ENCODE measurements at regions not wholly inside any gene's neighbourhood (a gene's known extent, or its start where the extent isn't known, plus 50 kb on each side); places are given as distances from the start of the nearest gene placed in this dataset.

GRCh38 chr2:3914241-3914640 is 210.9 kb downstream of the DCDC2C start:
- no peaks in the 10 kb centered on the region for H3K36me3 ChIP-seq (replicated peaks in 1 of 2; ENCODE audit: control insufficient read depth in 1 of 2, insufficient read depth in 2 of 2, low read length in 2 of 2)
- CTCF ChIA-PET (ENCODE audit: low intra/inter-chr PET ratio, low total read pairs) = no interaction called here
- no peaks in the 10 kb centered on the region for H3K79me2 ChIP-seq (ENCODE audit: insufficient read depth, low read length)
- no peak overlapping the region for H3K4me3 ChIP-seq (replicated peaks in 1 of 3; ENCODE audit: insufficient read depth in 1 of 3, low read depth in 2 of 3, low read length in 3 of 3)
- H3K4me1 ChIP-seq (ENCODE audit: insufficient read depth, low read length) = no peaks in the 10 kb centered on the region
- in situ Hi-C loops (cut with HindIII; ENCODE audit: extremely low pct_ligation_motif_present, low pct_unique_long_range_greater_than_20kb) (no loop called here), intact Hi-C loops (cut with micrococcal nuclease; ENCODE audit: unreplicated experiment) (no loop called here)
- TF ChIP-seq PPARG (CRISPR knock-in tag; conservative IDR thresholded peaks at IDR 0.05) = no peak
- no peak for TF ChIP-seq MXD4 (CRISPR knock-in tag; IDR thresholded peaks at IDR 0.05)
- no peak for TF ChIP-seq ZNF264 (CRISPR knock-in tag; IDR thresholded peaks at IDR 0.05)
- TF ChIP-seq ZNF224 (CRISPR knock-in tag; IDR thresholded peaks at IDR 0.05) = no peak
- no peak for TF ChIP-seq NFRKB (IDR thresholded peaks at IDR 0.05)
- TF ChIP-seq ARNT2 (CRISPR knock-in tag; IDR thresholded peaks at IDR 0.05; ENCODE audit: low read depth) = no peak
- TF ChIP-seq POLR2G (IDR thresholded peaks at IDR 0.05; ENCODE audit: low read depth, low read length) = no peak
- TF ChIP-seq ZNF574 (CRISPR knock-in tag; IDR thresholded peaks at IDR 0.05) = no peak
- no peak for TF ChIP-seq ZBTB8A (CRISPR knock-in tag; IDR thresholded peaks at IDR 0.05; ENCODE audit: borderline replicate concordance, low read depth)
- no peak for TF ChIP-seq CENPX (CRISPR knock-in tag; IDR thresholded peaks at IDR 0.05)
- no peak for TF ChIP-seq ZNF670 (CRISPR knock-in tag; IDR thresholded peaks at IDR 0.05; ENCODE audit: borderline replicate concordance)
- TF ChIP-seq KDM3A (CRISPR knock-in tag; IDR thresholded peaks at IDR 0.05; ENCODE audit: low read depth) = no peak
- TF ChIP-seq SMARCC2 (IDR thresholded peaks at IDR 0.05) = no peak
- TF ChIP-seq ZFP37 (CRISPR knock-in tag; IDR thresholded peaks at IDR 0.05; ENCODE audit: borderline replicate concordance) = no peak
- no peak for TF ChIP-seq MED13 (CRISPR knock-in tag; IDR thresholded peaks at IDR 0.05)
- H3K27ac ChIP-seq (ENCODE audit: extremely low read length, insufficient read depth, low read length) = no peak overlapping the region
- ATAC-seq = no peak
- peaks cover 4% of the 10 kb centered on the region; the same call in 1 of the 2 replicates for H3K9me3 ChIP-seq (ENCODE audit: low read length)
- no peak overlapping the region for H3K9ac ChIP-seq (ENCODE audit: insufficient read depth, low read depth, low read length)
- POLR2A ChIA-PET = no interaction called here
- no peak for FAIRE-seq
- DNase-seq (ENCODE audit: low spot score) = no peak
- WGBS (ENCODE audit: low lambda C conversion rate) = 5% methylated on average over 3 of the region's 3 CpGs
- no peak overlapping the region for H2AFZ ChIP-seq (ENCODE audit: low read length)
- H3K27me3 ChIP-seq (ENCODE audit: control insufficient read depth in 1 of 2, insufficient read depth in 2 of 2, low read length in 2 of 2) = peaks cover 3 to 40% of the 10 kb centered on the region in 2 experiments; a peak in 4 of 5 replicates
- no peaks in the 10 kb centered on the region for H4K20me1 ChIP-seq (ENCODE audit: insufficient read depth, low read length)
- no peak overlapping the region for H3K4me2 ChIP-seq (ENCODE audit: low read depth, low read length)
- BruUV-seq (replicated peaks) = no TSS peak
